SJSA1 (cell line): ENCODE measurements at regions not wholly inside any gene's neighbourhood (a gene's known extent, or its start where the extent isn't known, plus 50 kb on each side); places are given as distances from the start of the nearest gene placed in this dataset.

Experiments used
- DNase-seq, 2 experiments: peaks; one replicate each; pipeline ENCODE4 v3.0.0-alpha.2; 2015 to 2020; ENCODE audit warnings: low spot score in 2 of 2, low read depth in 1 of 2
- H3K27ac ChIP-seq: fragments of 250-450 bp; sonication (Bioruptor Pico); 2 replicates; pipeline ENCODE4 v1.5.1; 2020; ENCODE audit warnings: mild to moderate bottlenecking, moderate library complexity
- H3K27me3 ChIP-seq: fragments of 250-450 bp; sonication (Bioruptor Pico); replicated peaks from 2 replicates; pipeline ENCODE4 v1.5.1; 2020; ENCODE audit warnings: mild to moderate bottlenecking, moderate library complexity
- H3K36me3 ChIP-seq: fragments of 250-450 bp; sonication (Bioruptor Pico); 2 replicates; pipeline ENCODE4 v1.5.1; 2020; ENCODE audit warnings: mild to moderate bottlenecking
- H3K4me1 ChIP-seq: fragments of 250-450 bp; sonication (Bioruptor Pico); replicated peaks from 2 replicates; pipeline ENCODE4 v1.6.1; 2021; ENCODE audit warnings: mild to moderate bottlenecking
- H3K4me3 ChIP-seq: fragments of 250-450 bp; sonication (Bioruptor Pico); 2 replicates; pipeline ENCODE4 v1.5.1; 2020; ENCODE audit warnings: mild to moderate bottlenecking
- H3K9me3 ChIP-seq: fragments of 250-450 bp; sonication (Bioruptor Pico); replicated peaks from 2 replicates; pipeline ENCODE4 v1.5.1; 2020; ENCODE audit warnings: mild to moderate bottlenecking

DNA sequence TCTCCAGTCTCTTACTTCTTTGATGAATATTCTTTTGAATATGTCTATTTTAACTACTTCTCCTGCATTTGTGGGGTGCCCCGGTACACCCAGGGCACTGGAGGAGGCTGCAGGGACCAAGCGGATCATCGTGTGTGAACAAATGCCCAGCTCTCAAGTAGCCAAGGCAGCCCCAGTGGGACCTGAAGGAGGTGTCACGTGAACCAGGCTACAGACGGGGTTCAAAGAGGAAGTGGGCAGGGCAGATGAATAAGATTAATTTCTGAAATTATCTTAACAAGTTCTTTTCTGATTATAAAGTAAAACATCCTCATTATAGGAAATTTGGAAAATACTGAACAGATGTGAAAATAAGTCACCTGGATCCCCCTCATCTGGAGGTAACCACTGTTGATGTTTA, 78.4 kb upstream of the DUSP5 start:
- H3K36me3 ChIP-seq = no peaks in the 10 kb centered on the region
- no peaks in the 10 kb centered on the region for H3K27me3 ChIP-seq
- no peak for DNase-seq
- peaks cover 33% of the 10 kb centered on the region for H3K4me1 ChIP-seq
- peaks cover 8% of the 10 kb centered on the region for H3K9me3 ChIP-seq
- no peak overlapping the region for H3K27ac ChIP-seq
- H3K4me3 ChIP-seq = no peak overlapping the region

DNA sequence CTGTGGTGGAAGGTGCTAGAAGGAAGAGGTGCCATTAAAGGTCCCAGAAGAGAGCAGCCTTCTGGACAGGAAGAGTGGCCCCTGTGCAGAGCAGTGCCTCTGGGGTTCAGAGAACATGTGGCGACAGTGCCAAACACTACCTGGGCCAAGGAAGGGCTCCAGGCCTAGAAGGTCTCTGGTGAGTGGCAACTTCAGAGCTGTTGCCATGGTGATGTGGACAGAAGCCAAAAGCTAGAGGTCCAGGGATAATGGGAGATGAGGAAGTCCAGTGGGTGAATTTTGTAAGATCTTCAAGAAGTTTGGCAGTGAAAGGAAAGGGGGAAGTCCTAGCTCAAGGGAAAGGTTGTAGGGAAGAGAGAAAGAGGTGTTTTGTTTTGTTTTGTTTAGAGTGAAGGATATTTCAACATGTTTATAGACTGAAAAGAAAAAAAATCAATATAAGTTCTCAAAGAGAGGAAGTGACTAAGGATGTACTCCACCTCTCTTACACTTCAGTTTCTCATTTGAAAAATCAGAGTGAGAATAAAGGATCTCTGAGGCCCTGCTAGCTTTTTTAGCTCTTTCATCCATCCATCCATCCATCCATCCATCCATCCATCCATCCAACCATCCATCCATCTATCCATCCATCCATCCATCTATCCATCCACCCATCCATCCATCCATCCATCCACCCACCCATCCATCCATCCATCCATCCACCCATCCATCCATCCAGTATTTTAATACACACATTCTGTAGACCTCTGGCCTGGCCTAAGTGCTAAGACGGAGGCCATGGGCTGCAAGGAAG, 77.1 kb upstream of the DUSP5 start:
- peaks cover 28% of the 10 kb centered on the region for H3K4me1 ChIP-seq

DNA sequence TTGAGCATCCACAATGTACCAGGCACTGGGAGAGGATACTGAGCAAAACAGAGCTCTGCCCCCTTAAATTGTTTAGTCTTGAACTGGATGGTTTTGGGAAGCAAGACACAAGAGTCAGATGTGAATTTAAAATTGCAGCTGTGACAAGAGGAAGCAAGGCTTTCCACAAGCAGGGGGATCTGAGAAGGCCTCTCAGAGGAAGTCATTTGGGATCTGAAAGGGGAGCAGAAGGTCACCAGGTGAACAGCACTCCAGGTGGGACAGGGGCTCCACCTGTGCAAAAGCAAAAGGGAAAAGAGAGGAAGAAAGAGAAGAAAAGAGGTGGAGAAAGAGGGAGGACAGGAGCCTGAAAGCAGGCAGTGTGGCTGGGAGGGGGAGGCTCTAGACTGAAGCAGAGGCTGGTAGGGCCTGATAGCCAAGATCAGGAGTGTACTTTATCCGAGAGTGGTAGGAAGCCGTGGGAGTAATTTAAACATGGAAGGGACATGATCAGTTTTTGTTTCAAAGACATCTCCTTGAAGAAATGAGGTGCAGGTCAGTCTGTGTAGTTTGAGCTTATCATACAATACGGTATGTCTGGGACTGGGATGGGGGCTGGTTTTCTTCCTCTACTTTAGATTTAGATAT, 76.1 kb upstream of the DUSP5 start:
- DNase-seq = no peak
- H3K27ac ChIP-seq = no peak overlapping the region
- H3K9me3 ChIP-seq = peaks cover 7% of the 10 kb centered on the region
- H3K4me1 ChIP-seq = peaks cover 36% of the 10 kb centered on the region
- H3K27me3 ChIP-seq = no peaks in the 10 kb centered on the region
- H3K36me3 ChIP-seq = no peaks in the 10 kb centered on the region
- H3K4me3 ChIP-seq = no peak overlapping the region

More for the DNA sequence above, 77.1 kb upstream of the DUSP5 start:
- H3K36me3 ChIP-seq = no peaks in the 10 kb centered on the region
- H3K27ac ChIP-seq = peak overlapping the region; percentile 62
- no peaks in the 10 kb centered on the region for H3K27me3 ChIP-seq
- H3K9me3 ChIP-seq = peaks cover 8% of the 10 kb centered on the region
- DNase-seq = peak in 1 of 2 experiments; percentile 53
- no peak overlapping the region for H3K4me3 ChIP-seq

DNA sequence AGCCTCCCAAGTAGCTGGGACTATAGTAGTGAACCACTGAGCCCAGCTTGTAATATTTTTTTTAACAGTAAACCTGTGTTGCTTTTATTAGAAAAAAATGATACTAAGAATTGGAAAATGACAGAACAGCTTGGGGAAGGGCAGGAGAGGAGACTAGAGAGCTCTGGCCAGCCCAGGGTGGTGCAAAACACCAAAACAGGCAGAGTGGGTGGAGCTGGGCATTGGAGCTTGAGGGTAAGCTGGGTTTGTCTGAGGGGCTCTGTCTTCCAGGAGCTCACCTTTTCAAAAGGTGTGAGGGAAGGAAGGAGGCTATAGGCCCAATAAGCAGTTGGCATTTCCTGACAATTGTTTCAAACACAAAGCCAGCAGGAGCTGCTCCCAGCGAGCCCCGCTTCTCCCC, 75.2 kb upstream of the DUSP5 start:
- Histone ChIP-seq H3K4me1 (peaks cover 40% of the 10 kb centered on the region), H3K36me3 (no peaks in the 10 kb centered on the region), H3K27ac (no peak overlapping the region), H3K9me3 (no peaks in the 10 kb centered on the region), H3K27me3 (no peaks in the 10 kb centered on the region), H3K4me3 (no peak overlapping the region)
- DNase-seq = no peak

DNA sequence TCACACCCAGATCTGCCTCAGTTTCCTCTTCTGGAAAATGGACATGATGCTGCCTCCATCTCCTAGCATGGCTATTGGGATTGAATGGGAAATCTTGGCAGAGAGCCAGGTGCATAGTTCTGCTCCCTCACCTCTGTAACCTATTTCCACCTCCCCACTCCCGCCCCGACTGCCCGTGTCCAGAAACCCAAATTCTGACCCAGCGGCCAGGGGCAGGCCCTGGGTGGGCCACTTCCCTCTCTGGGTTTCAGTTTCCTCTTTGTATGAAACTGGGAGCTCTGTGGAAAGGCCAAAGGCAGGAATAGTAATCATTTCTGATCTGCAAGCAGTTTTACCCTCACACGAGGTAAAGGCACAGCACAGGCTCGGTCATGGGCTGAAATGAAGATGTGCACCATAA, 74.1 kb upstream of the DUSP5 start:
- no peaks in the 10 kb centered on the region for H3K9me3 ChIP-seq
- H3K36me3 ChIP-seq = no peaks in the 10 kb centered on the region
- no peaks in the 10 kb centered on the region for H3K27me3 ChIP-seq
- DNase-seq = no peak
- H3K27ac ChIP-seq = no peak overlapping the region
- H3K4me3 ChIP-seq = no peak overlapping the region
- peaks cover 47% of the 10 kb centered on the region for H3K4me1 ChIP-seq

DNA sequence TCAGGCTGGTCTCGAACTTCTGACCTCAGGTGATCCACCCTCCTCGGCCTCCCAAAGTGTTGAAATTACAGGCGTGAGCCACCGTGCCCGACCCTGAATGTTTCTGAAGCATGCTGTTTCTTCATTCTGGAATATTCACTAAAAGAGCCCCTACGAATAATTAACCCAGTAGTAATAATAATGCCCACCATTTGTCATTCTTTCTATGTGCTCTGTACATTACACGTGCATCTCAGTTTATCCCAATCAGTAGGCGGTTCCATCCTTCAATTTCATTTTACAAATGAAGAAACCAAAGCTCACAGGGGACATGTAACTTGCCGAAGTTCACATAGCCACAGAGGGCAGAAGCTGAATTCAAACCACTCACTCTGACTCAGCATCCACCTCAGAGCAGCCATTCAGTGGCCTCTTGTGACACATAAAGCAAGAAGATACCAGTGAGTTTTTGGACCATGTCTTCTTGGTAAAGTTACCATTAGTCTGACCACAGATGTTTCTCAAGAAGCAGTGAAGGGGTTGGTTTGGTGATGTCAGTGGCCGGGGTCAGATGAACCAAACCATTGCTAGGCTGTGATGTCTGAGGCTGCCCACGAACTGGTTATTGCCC, 71.9 kb upstream of the DUSP5 start:
- H3K4me3 ChIP-seq = no peak overlapping the region
- H3K27me3 ChIP-seq = no peaks in the 10 kb centered on the region
- no peaks in the 10 kb centered on the region for H3K36me3 ChIP-seq
- DNase-seq = peak in 1 of 2 experiments; percentile 79
- no peaks in the 10 kb centered on the region for H3K9me3 ChIP-seq
- peaks cover 39% of the 10 kb centered on the region for H3K4me1 ChIP-seq
- H3K27ac ChIP-seq = peak overlapping the region; percentile 95

DNA sequence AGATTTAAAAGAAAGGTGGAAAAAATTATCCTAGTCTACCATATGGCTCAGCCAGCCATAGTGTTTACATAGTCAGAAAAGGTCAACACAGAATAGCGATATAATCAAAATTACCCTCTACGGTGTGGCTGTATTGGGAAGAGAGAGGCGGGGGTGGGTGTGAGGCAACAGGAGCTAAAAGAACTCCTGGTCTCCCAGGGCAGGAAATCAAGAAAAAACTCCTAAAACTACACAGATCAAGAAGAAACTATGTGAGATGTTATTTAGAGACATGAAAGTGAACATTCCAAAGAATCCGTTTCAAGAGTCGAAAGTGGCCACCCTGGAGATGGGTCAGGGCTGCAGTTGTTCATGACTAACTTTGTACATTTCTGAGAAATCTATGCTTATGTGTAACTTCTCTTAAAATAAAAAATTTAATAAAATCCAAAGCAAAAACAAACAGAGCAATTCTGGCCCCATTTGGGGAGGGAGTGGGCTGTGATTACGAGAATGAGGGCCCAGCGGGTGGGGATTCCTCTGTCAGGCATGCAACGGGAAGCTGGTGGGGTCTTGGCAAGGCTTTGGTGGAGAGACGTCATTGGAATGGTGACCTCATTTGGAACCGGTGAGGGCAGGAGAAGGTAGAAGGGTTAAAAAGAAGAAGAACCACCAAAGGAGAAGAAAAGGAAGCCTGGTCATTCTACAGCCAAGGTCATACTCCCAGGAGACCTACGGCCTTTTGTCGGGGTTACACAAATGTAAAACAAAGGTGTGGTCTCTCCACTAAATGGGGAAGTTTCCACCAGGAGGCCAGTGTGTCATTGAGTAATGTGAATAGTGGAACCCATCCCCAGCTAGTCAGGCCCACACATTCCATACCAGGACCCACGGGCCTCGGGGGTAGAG, 71.2 kb upstream of the DUSP5 start:
- Histone ChIP-seq H3K36me3 (no peaks in the 10 kb centered on the region), H3K9me3 (no peaks in the 10 kb centered on the region), H3K27me3 (no peaks in the 10 kb centered on the region), H3K27ac (peak overlapping the region; percentile 95), H3K4me3 (no peak overlapping the region), H3K4me1 (peaks cover 33% of the 10 kb centered on the region)
- peak; percentile 94 to 98 for DNase-seq

DNA sequence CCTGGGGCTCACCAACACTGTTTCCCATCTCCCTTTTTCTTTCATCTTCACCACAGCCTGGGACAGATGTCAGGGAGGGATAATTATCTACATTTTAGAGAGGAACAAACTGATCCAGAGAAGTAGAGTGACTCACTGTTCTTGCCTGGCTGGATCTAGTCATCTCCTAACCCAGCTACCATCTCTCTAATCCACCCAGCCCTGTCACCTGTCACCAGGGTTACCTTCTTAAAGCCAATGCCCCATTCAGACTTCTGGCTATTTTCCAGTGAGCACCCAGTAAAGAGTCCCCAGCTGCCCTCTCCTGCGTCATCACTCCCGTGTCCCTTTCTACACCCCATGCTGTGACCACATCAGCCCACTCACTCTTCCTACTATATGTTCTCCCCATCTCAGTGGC, 68.4 kb upstream of the DUSP5 start:
- no peak for DNase-seq
- Histone ChIP-seq H3K4me3 (no peak overlapping the region), H3K9me3 (no peaks in the 10 kb centered on the region), H3K36me3 (no peaks in the 10 kb centered on the region), H3K27me3 (no peaks in the 10 kb centered on the region; the same call in 1 of the 2 replicates), H3K27ac (no peak overlapping the region), H3K4me1 (peaks cover 33% of the 10 kb centered on the region)

DNA sequence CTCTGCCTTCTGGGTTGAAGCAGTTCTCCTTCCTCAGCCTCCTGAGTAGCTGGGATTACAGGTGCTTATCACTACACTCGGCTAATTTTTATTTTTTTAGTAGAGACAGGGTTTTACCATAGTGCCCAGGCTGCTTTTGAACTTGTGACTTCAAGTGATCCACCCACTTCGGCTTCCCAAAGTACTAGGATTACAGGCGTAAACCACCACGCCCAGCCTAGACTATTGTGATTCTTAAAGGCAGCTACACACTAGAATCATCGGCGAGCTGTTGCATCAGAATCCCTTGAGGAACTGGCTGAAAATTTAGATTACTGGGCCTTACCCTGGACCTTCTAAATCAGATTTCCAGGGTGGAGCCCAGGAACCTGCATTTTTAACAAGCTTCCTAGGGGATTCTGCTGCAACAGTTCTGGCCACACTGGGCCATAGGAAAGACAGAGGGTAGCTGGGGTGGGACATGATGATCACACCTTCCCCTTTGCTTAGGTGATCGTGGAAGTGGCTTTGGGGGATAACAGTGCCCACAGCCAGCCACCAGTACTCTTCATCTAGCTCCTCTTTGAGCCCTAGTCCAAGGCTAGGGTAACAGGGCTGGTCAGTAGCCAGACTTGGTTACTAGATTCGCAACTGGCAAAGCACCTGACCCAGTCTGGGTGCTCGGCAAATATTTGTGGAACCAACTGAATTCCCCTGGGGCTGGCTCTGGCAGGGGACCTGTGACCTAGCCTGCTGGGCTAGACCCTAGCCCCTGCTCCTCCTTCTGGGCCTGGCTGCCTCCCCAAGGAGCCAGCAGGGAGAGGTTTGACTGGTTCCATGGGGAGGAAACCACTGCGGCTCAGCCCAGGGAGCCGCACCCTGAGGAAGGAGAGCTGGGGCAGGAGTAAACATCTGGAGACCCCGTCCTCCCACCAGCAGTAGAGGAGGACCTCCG, 67.1 kb upstream of the DUSP5 start:
- no peak overlapping the region for H3K27ac ChIP-seq
- no peak overlapping the region for H3K4me3 ChIP-seq
- H3K9me3 ChIP-seq = no peaks in the 10 kb centered on the region
- DNase-seq = no peak
- no peaks in the 10 kb centered on the region; the same call in 1 of the 2 replicates for H3K27me3 ChIP-seq
- H3K4me1 ChIP-seq = peaks cover 24% of the 10 kb centered on the region
- H3K36me3 ChIP-seq = no peaks in the 10 kb centered on the region

DNA sequence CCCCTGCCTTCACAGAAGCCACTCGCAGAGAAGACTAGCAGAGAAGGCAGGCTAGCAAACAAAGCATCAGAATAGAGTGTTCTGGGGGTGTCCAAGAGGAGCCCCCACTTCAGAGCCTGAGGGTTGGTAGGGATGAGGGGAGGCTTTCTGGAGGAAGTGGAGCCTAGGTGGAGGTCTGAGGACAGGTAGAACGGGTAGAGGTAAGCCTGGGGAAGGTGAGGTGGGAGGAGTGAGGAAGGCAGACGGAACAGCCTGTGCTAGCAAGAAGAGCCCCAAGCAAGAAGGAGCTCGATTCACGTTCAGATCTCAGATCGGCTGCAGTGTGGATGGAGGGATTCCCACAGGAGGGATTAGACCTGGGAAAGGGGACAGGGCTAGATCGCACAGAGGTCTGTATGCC, 66.0 kb upstream of the DUSP5 start:
- H3K9me3 ChIP-seq = no peaks in the 10 kb centered on the region
- peaks cover 15% of the 10 kb centered on the region for H3K4me1 ChIP-seq
- no peak for DNase-seq
- no peaks in the 10 kb centered on the region for H3K36me3 ChIP-seq
- H3K4me3 ChIP-seq = no peak overlapping the region
- no peaks in the 10 kb centered on the region; the same call in 1 of the 2 replicates for H3K27me3 ChIP-seq
- no peak overlapping the region for H3K27ac ChIP-seq

DNA sequence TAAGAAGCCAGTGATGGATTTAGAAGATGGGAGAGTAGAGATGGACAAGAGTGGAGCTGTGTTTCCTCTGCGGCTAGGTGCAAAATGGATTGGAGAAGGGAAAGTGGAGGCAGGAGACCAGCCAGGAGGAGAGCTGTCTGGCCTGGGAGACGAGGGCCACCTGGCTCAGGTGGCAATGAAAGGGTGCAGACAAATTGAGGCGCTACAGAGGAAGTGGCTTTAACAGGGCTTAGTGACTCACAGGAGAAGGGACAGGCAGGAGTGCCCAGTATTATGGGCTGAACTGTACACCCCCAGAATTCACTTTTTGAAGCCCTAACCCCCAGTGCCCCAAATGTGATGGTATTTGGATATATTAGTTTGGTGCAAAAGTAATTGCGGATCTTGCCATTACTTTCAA, 65.6 kb upstream of the DUSP5 start:
- no peaks in the 10 kb centered on the region for H3K36me3 ChIP-seq
- DNase-seq = no peak
- no peaks in the 10 kb centered on the region for H3K9me3 ChIP-seq
- H3K27me3 ChIP-seq = no peaks in the 10 kb centered on the region; the same call in 1 of the 2 replicates
- peaks cover 11% of the 10 kb centered on the region for H3K4me1 ChIP-seq
- H3K4me3 ChIP-seq = no peak overlapping the region
- H3K27ac ChIP-seq = no peak overlapping the region

DNA sequence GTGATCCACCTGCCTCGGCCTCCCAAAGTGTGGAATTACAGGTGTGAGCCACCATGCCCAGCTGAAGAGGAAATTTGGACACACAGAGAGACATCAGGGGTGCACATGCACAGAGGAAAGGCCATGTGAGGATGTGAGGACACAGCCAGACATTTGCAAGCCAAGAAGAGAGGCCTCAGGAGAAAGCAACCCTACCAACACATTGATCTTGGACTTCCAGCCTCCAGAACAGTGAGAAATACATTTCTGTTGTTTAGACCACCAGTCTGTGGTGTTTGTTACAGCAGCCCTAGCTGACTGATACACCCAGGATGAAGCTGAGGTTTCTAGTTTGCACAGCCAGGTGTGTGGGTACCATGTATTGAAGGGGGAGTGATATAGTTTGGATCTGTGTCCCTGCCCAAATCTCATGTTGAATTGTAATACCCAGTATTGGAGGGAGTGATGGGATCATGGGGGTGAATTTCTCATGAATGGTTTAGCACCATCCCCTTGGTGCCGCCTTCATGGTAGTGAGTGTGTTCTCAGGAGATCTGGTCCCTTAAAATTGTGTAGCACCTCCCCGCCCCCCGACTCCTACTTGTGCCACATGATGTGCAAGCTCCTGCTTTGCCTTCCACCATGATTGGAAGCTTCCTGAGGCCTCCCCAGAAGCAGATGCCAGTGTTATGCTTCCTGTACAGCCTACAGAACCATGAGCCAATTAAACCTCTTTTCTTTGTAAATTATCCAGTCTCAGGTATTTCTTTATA, 64.7 kb upstream of the DUSP5 start:
- H3K4me1 ChIP-seq = peaks cover 5% of the 10 kb centered on the region
- H3K4me3 ChIP-seq = no peak overlapping the region
- H3K9me3 ChIP-seq = no peaks in the 10 kb centered on the region
- DNase-seq = no peak
- no peaks in the 10 kb centered on the region; the same call in 1 of the 2 replicates for H3K27me3 ChIP-seq
- no peaks in the 10 kb centered on the region for H3K36me3 ChIP-seq
- H3K27ac ChIP-seq = no peak overlapping the region
